Endothelial cell (in vitro differentiated cells): ENCODE measurements at regions not wholly inside any gene's neighbourhood (a gene's known extent, or its start where the extent isn't known, plus 50 kb on each side); places are given as distances from the start of the nearest gene placed in this dataset.
"Not testable (repeated sequence)": the region's sequence is repeated elsewhere in the genome, so short reads cannot be mapped to it uniquely, and the experiment has no call there.

Source experiments
- DNase-seq: peaks from one replicate; pipeline ENCODE4 v3.0.0; 2021; ENCODE audit warnings: low spot score
- H3K27ac Mint-ChIP-seq: one replicate; pipeline ENCODE4 v1.8.0; 2021; ENCODE audit warnings: mixed read lengths, inconsistent platforms; ENCODE audit not compliant: unreplicated experiment
- H3K27me3 Mint-ChIP-seq: one replicate; pipeline ENCODE4 v1.8.0; 2021; ENCODE audit warnings: mild to moderate bottlenecking, moderate library complexity, mixed read lengths, inconsistent platforms; ENCODE audit not compliant: unreplicated experiment
- H3K36me3 Mint-ChIP-seq: one replicate; pipeline ENCODE4 v1.8.0; 2021; ENCODE audit warnings: mild to moderate bottlenecking, low read depth, mixed read lengths, inconsistent platforms; ENCODE audit not compliant: unreplicated experiment
- H3K4me1 Mint-ChIP-seq: one replicate; pipeline ENCODE4 v1.8.0; 2021; ENCODE audit warnings: mild to moderate bottlenecking, mixed read lengths, inconsistent platforms; ENCODE audit not compliant: unreplicated experiment
- H3K4me3 Mint-ChIP-seq: one replicate; pipeline ENCODE4 v1.8.0; 2021; ENCODE audit warnings: mild to moderate bottlenecking, mixed read lengths, inconsistent platforms; ENCODE audit not compliant: unreplicated experiment
- H3K9me3 Mint-ChIP-seq: one replicate; pipeline ENCODE4 v1.8.0; 2021; ENCODE audit warnings: mixed read lengths, inconsistent platforms; ENCODE audit not compliant: unreplicated experiment
- TF ChIP-seq, protein P1 (sequence below): fragments of 200-600 bp; sonication (generic); IDR thresholded peaks from one replicate; pipeline ENCODE4 v1.5.0; 2021; ENCODE audit warnings: antibody characterized with exemption; ENCODE audit not compliant: unreplicated experiment

DNA sequence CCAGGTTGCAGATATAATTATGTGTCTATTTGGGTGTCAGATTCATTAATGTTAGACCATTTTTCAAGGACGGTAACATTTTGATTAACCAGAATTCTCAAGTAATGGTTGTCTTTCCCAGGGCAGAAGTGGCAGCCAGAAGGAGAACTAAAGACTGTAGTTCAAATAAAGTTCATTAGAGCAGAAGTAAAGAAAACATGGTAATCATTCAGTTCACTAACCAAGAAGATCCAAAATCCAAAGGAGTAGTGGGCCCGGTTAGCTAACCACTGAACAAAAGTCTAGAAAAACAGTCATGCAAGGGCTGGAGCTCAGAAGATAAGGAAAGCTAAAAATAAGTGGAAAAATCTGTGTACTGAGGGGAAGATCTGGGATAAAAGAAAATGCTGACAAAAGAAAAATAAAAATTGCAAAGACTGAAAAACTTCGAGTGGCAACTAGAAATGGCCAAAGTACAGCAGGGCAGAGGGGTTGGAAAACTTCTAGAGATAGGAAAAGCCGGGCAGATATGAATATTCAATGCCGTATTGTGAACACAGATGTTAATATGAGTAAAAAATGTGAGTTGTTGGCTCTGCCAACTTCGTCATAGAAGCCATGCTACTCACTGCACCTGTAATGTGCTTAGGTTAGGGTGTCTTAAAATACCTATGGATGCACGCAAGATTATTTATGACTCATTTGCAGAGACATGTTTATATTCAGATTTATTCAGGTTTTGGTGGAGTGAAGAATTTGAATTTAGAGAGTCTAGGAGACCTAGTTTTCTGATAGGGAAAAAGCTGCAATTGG lies 925.9 kb downstream of the LTN1 start:
- TF ChIP-seq, protein P1, sequence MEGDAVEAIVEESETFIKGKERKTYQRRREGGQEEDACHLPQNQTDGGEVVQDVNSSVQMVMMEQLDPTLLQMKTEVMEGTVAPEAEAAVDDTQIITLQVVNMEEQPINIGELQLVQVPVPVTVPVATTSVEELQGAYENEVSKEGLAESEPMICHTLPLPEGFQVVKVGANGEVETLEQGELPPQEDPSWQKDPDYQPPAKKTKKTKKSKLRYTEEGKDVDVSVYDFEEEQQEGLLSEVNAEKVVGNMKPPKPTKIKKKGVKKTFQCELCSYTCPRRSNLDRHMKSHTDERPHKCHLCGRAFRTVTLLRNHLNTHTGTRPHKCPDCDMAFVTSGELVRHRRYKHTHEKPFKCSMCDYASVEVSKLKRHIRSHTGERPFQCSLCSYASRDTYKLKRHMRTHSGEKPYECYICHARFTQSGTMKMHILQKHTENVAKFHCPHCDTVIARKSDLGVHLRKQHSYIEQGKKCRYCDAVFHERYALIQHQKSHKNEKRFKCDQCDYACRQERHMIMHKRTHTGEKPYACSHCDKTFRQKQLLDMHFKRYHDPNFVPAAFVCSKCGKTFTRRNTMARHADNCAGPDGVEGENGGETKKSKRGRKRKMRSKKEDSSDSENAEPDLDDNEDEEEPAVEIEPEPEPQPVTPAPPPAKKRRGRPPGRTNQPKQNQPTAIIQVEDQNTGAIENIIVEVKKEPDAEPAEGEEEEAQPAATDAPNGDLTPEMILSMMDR = no peak
- H3K9me3 Mint-ChIP-seq = no peaks in the 10 kb centered on the region
- no peak for DNase-seq
- peaks cover 2% of the 10 kb centered on the region for H3K27me3 Mint-ChIP-seq
- H3K4me1 Mint-ChIP-seq = no peaks in the 10 kb centered on the region
- H3K4me3 Mint-ChIP-seq = no peak overlapping the region
- no peaks in the 10 kb centered on the region for H3K36me3 Mint-ChIP-seq
- H3K27ac Mint-ChIP-seq = no peak overlapping the region

DNA sequence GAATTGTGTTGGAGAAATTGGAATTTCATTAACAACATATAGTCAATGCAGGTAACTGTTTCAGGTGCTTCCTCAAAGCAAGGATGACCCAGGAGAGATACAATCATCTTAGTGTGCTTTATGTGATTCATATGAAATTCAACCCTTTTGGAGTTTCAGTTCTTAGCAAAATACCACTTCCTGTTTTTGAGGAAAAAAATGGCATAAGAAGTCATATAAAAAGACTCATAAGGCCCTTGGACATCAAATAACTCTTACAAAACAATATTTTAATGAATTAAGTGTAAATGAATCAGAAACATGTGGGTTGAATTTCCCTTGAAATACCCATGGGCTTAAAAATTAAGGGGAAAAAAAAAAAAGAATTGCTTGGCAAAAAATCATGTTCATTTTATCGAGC lies 926.6 kb downstream of the LTN1 start:
- no peak overlapping the region for H3K27ac Mint-ChIP-seq
- H3K27me3 Mint-ChIP-seq = peaks cover 2% of the 10 kb centered on the region
- no peak overlapping the region for H3K4me3 Mint-ChIP-seq

DNA sequence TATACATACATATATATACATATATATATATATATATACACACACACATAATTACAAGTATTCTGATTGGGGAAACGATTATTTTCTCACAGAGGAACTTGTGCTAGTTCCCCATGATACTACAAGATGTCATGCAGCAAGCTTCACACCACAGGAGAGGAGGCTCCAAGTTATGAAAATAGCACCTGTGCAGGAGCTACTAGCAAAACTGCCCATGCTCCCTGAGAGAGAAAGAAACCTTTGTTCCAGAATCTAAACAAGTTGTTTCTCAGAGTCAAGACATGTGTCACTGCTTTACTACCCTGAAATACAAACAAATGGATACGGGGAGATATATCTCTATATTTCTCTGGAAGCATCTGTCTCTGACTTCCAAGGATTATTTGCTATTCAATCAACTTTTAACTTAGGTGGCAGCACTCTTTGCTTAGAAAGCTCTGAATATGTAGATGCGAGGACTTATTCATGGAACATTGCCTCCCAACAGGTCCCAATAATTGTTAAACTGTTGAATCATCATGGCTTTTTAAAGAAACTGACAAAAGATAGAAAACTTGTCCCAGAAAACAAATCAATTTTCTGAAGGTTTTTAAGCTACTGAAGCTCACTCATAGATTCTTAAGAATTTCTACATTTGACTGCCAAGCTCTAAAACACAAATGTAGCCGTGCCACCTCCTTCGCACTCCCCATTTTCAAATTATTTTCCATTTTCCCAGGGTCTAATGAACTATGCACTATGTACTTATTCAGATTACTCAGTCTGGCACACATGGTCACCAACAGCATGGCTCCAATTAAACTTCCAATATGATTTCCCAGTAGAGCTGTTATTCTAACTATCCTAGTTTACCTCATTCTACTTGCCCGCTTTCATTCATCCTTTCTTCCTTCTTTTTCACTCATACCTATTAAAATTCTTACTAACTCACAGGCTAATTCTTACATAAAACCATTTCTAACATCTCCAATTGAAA lies 929.1 kb downstream of the LTN1 start:
- no peak for DNase-seq
- Mint-ChIP-seq H3K4me3 (no peak overlapping the region), H3K36me3 (no peaks in the 10 kb centered on the region), H3K9me3 (no peaks in the 10 kb centered on the region), H3K4me1 (no peaks in the 10 kb centered on the region), H3K27ac (no peak overlapping the region), H3K27me3 (peaks cover 2% of the 10 kb centered on the region)
- TF ChIP-seq, protein P1 = no peak

More for the DNA sequence above, 926.6 kb downstream of the LTN1 start:
- no peak for DNase-seq
- no peaks in the 10 kb centered on the region for H3K9me3 Mint-ChIP-seq
- H3K4me1 Mint-ChIP-seq = no peaks in the 10 kb centered on the region
- no peaks in the 10 kb centered on the region for H3K36me3 Mint-ChIP-seq
- TF ChIP-seq, protein P1 = no peak

DNA sequence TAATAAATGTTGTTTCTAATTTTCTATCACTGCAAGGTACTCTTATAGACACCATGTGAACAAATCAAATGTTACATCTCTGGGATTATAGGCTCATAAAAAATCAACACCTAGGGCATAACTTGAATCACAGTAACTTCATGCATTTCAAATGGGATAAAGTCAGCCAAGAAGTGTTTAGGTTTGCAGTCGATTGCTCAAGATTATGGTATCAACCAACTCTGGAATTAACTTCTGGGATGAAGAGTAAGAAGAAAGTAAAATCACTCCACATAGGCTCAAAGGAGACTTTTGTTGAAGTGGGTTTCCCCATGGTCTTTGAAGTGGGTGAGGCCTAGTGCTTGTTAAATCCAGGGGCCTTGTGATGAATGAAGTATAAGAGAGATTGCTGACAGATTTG lies 939.7 kb downstream of the LTN1 start:
- H3K4me1 Mint-ChIP-seq, DNase-seq, H3K36me3 Mint-ChIP-seq, H3K27me3 Mint-ChIP-seq, H3K27ac Mint-ChIP-seq, H3K4me3 Mint-ChIP-seq, H3K9me3 Mint-ChIP-seq: not testable (repeated sequence)

DNA sequence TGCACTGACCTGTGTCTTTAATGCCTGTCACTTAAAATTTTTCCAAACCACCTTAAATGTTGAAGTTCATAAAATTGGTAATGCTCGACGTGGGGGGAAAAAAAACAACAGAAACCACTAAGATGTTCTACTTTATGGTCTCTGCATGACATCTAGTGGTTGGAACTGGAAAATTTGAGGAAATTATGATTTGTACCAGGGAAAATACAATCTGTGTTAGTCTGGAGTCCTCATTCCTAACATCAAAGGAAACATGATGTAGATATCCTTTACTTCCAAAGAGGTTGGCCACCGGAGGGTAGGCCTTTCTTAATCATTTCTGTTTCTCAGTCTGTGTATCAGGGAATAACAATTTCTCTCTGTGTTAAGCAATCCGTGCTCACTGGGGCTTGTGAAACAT lies 941.0 kb downstream of the LTN1 start:
- TF ChIP-seq, protein P1 = peak; percentile 68
- not testable (repeated sequence) for H3K4me1 Mint-ChIP-seq, H3K27ac Mint-ChIP-seq, H3K36me3 Mint-ChIP-seq, H3K9me3 Mint-ChIP-seq, H3K27me3 Mint-ChIP-seq, H3K4me3 Mint-ChIP-seq
- peak; percentile 8 for DNase-seq

DNA sequence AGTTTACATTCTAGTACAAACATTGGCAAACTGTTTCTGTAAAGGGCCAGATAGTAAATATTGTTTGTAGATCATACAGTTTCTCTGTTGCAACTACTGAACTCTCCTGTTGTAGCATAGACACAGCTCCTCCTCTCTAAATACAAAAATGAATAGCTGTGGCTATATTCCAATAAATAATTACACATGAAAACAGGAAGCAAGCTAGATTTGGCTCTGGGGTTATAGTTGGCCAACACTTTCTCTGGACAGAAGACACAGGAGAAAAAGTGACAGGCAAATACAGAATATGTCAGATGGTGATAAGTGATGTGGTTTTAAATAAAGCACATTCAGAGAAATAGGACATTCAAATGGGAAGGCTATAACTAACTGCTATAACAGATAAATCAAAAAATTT lies 957.0 kb downstream of the LTN1 start:
- not testable (repeated sequence) for H3K4me1 Mint-ChIP-seq, H3K9me3 Mint-ChIP-seq, H3K4me3 Mint-ChIP-seq, DNase-seq, H3K36me3 Mint-ChIP-seq, H3K27me3 Mint-ChIP-seq, H3K27ac Mint-ChIP-seq

DNA sequence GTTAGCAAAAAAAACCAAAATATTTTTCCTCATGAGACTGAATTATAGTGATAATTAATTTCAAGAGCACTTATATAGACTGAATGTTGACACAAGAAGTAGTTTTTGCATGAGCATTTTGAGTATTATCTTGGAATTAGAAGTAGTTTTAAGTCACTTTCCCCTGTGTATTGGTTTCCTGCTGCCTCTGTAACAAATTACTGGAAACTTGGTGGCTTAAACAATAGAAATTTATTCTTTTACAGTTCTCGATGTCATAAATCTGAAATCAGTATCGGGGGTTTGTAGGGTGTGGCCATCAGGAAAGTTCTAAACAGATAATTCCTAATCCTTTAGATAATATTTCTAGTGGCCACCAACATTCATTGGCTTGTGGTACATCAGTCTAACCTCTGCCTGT lies 957.8 kb downstream of the LTN1 start:
- H3K9me3 Mint-ChIP-seq, DNase-seq, H3K27ac Mint-ChIP-seq, H3K4me1 Mint-ChIP-seq, H3K36me3 Mint-ChIP-seq, H3K4me3 Mint-ChIP-seq, H3K27me3 Mint-ChIP-seq: not testable (repeated sequence)

DNA sequence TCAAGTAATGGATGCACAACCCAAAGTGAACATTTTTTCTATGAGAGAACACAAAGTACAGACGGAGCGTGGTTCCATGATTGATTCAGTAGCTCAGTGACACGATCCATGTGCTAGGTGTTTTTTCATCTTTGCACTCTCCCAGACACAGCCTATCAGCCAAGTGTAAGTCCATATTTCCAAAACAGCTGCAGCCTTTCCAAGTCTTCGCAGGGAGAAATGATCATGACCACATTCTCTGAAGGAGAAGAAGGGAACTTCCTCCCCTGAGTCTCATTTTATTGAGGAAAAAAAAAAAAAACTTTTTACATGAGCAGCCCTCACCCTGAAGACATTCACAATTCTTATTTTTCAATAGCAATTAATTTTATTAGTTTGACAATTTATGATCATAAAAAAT lies 958.3 kb downstream of the LTN1 start:
- H3K4me1 Mint-ChIP-seq, H3K36me3 Mint-ChIP-seq, H3K9me3 Mint-ChIP-seq, DNase-seq, H3K27me3 Mint-ChIP-seq, H3K27ac Mint-ChIP-seq, H3K4me3 Mint-ChIP-seq: not testable (repeated sequence)
